WTC11 (cell line): ENCODE measurements at regions not wholly inside any gene's neighbourhood (a gene's known extent, or its start where the extent isn't known, plus 50 kb on each side); places are given as distances from the start of the nearest gene placed in this dataset.
"Not testable (repeated sequence)": the region's sequence is repeated elsewhere in the genome, so short reads cannot be mapped to it uniquely, and the experiment has no call there.

ENCODE experiments used
- HMGXB4 ChIP-seq: sonication (generic); formaldehyde crosslinking; IDR thresholded peaks from 2 replicates; pipeline ENCODE4 v1.8.1; 2023; ENCODE audit warnings: mild to moderate bottlenecking, moderate library complexity, missing genetic modification reagents
- KAT7 ChIP-seq: sonication (generic); formaldehyde crosslinking; IDR thresholded peaks from 2 replicates; pipeline ENCODE4 v1.8.1; 2023; ENCODE audit warnings: missing genetic modification reagents, mild to moderate bottlenecking, borderline replicate concordance

GRCh38 chrX:64565348-64565747, 170.1 kb upstream of the MTMR8 start:
- not testable (repeated sequence) for TF ChIP-seq HMGXB4, KAT7 (CRISPR knock-in tag)
